ENCODE measurements at regions not wholly inside any gene's neighbourhood (a gene's known extent, or its start where the extent isn't known, plus 50 kb on each side); places are given as distances from the start of the nearest gene placed in this dataset.

GRCh38 chr1:58399176-58399575, 147.3 kb downstream of the OMA1 start:
- intact Hi-C loops (cut with micrococcal nuclease) = no loop called here
- POLR2A ChIA-PET (ENCODE audit: unreplicated experiment) = no interaction called here

GRCh38 chr1:58398714-58399113, 147.8 kb downstream of the OMA1 start:
- TF ChIP-seq EZH2phosphoT487 (IDR thresholded peaks at IDR 0.05; ENCODE audit: borderline replicate concordance, low read length) = no peak
- no peak for TF ChIP-seq EZH2 (IDR thresholded peaks at IDR 0.05; ENCODE audit: low read length, unreplicated experiment)
- no peak for TF ChIP-seq CTCF (conservative IDR thresholded peaks at IDR 0.05; ENCODE audit: low read depth, low read length)
- H3K9me3 ChIP-seq (ENCODE audit: low read length) = no peaks in the 10 kb centered on the region
- no peak overlapping the region for H2AFZ ChIP-seq (ENCODE audit: low read length)
- POLR2A ChIA-PET (ENCODE audit: unreplicated experiment) = no interaction called here
- no peak overlapping the region for H3K9ac ChIP-seq (ENCODE audit: low read length)
- BruUV-seq (replicated peaks) = no TSS peak
- H3K27ac ChIP-seq (ENCODE audit: low read length) = no peak overlapping the region
- H3K9me2 ChIP-seq (replicated peaks; ENCODE audit: low read length) = no peaks in the 10 kb centered on the region
- no peak overlapping the region for H3K4me2 ChIP-seq (ENCODE audit: low read length)
- H3K4me1 ChIP-seq (ENCODE audit: insufficient read depth, low read length) = peaks cover 10% of the 10 kb centered on the region
- peaks cover 16% of the 10 kb centered on the region; the same call in 1 of the 2 replicates for H3K27me3 ChIP-seq (ENCODE audit: low read length)
- no peaks in the 10 kb centered on the region for H3K79me2 ChIP-seq (ENCODE audit: low read length)
- CTCF ChIA-PET = no interaction called here
- H4K20me1 ChIP-seq (ENCODE audit: low read length) = no peaks in the 10 kb centered on the region
- intact Hi-C loops (cut with micrococcal nuclease) = no loop called here
- no peak for DNase-seq
- H3K36me3 ChIP-seq (ENCODE audit: low read depth, low read length) = no peaks in the 10 kb centered on the region
- H3K4me3 ChIP-seq (ENCODE audit: low read length) = no peak overlapping the region
- no peak for ATAC-seq
- H3F3A ChIP-seq (ENCODE audit: low read length, unreplicated experiment) = no peaks in the 10 kb centered on the region

More at GRCh38 chr1:58399176-58399575, 147.3 kb downstream of the OMA1 start:
- Histone ChIP-seq H4K20me1 (ENCODE audit: low read length) (no peaks in the 10 kb centered on the region), H3K9ac (ENCODE audit: low read length) (no peak overlapping the region), H3K36me3 (ENCODE audit: low read depth, low read length) (no peaks in the 10 kb centered on the region), H3K9me2 (replicated peaks; ENCODE audit: low read length) (no peaks in the 10 kb centered on the region), H3K27me3 (ENCODE audit: low read length) (peaks cover 20% of the 10 kb centered on the region), H3F3A (ENCODE audit: low read length, unreplicated experiment) (no peaks in the 10 kb centered on the region), H3K9me3 (ENCODE audit: low read length) (no peaks in the 10 kb centered on the region), H2AFZ (ENCODE audit: low read length) (no peak overlapping the region), H3K4me1 (ENCODE audit: insufficient read depth, low read length) (peaks cover 10% of the 10 kb centered on the region), H3K27ac (ENCODE audit: low read length) (no peak overlapping the region), H3K4me2 (ENCODE audit: low read length) (no peak overlapping the region), H3K79me2 (ENCODE audit: low read length) (no peaks in the 10 kb centered on the region), H3K4me3 (ENCODE audit: low read length) (no peak overlapping the region)
- CTCF ChIA-PET = no interaction called here
- no TSS peak for BruUV-seq (replicated peaks)
- DNase-seq = no peak
- TF ChIP-seq EZH2phosphoT487 (IDR thresholded peaks at IDR 0.05; ENCODE audit: borderline replicate concordance, low read length) (no peak), EZH2 (IDR thresholded peaks at IDR 0.05; ENCODE audit: low read length, unreplicated experiment) (no peak), CTCF (conservative IDR thresholded peaks at IDR 0.05; ENCODE audit: low read depth, low read length) (no peak)
- no peak for ATAC-seq

- Histone ChIP-seq H3K27me3 (ENCODE audit: low read length) (peaks cover 6% of the 10 kb centered on the region; the same call in 1 of the 2 replicates), H3K9ac (ENCODE audit: low read length) (no peak overlapping the region), H3K4me1 (ENCODE audit: insufficient read depth, low read length) (peaks cover 10% of the 10 kb centered on the region), H3K9me2 (replicated peaks; ENCODE audit: low read length) (no peaks in the 10 kb centered on the region), H3K79me2 (ENCODE audit: low read length) (no peaks in the 10 kb centered on the region), H3F3A (ENCODE audit: low read length, unreplicated experiment) (no peaks in the 10 kb centered on the region), H3K27ac (ENCODE audit: low read length) (no peak overlapping the region), H3K36me3 (ENCODE audit: low read depth, low read length) (no peaks in the 10 kb centered on the region), H2AFZ (ENCODE audit: low read length) (no peak overlapping the region), H3K9me3 (ENCODE audit: low read length) (no peaks in the 10 kb centered on the region), H4K20me1 (ENCODE audit: low read length) (no peaks in the 10 kb centered on the region), H3K4me2 (ENCODE audit: low read length) (no peak overlapping the region), H3K4me3 (ENCODE audit: low read length) (no peak overlapping the region)
- POLR2A ChIA-PET (ENCODE audit: unreplicated experiment) = no interaction called here
- CTCF ChIA-PET = no interaction called here
- ATAC-seq (no peak), DNase-seq (no peak)
- intact Hi-C loops (cut with micrococcal nuclease) = no loop called here
- TF ChIP-seq EZH2phosphoT487 (IDR thresholded peaks at IDR 0.05; ENCODE audit: borderline replicate concordance, low read length) (no peak), CTCF (conservative IDR thresholded peaks at IDR 0.05; ENCODE audit: low read depth, low read length) (no peak), EZH2 (IDR thresholded peaks at IDR 0.05; ENCODE audit: low read length, unreplicated experiment) (no peak)
- BruUV-seq (replicated peaks) = no TSS peak
These were observed 149.2 kb downstream of the OMA1 start for GRCh38 chr1:58397187-58397820.

Data from PC-3 (cell line).